Gastrocnemius medialis (tissue), 4 donors: ENCODE measurements at regions not wholly inside any gene's neighbourhood (a gene's known extent, or its start where the extent isn't known, plus 50 kb on each side); places are given as distances from the start of the nearest gene placed in this dataset.

Experiments used
- ATAC-seq, 2 donors: fragments of 150-250 bp; one replicate each; pipeline ENCODE4 v1.9.1; 2016
- DNase-seq, 2 donors: peaks; one replicate each; pipeline ENCODE4 v3.0.0-alpha.2; 2019
- H3K27ac ChIP-seq, 4 donors: fragments of 200-600 bp; sonication (generic); 1 replicate in 1 of 4; 2 replicates in 3 of 4; pipeline ENCODE4 v1.5.1; 2016 to 2018; ENCODE audit warnings: mild to moderate bottlenecking in 2 of 4, moderate library complexity in 1 of 4
- H3K27me3 ChIP-seq, 3 donors: fragments of 200-600 bp; sonication (generic) in 2 of 3; 1 replicate in 1 of 3; 2 replicates in 2 of 3; pipeline versions ENCODE4 v1.5.1 to v1.6.0; 2016 to 2019; ENCODE audit warnings: mild to moderate bottlenecking in 1 of 3, moderate library complexity in 1 of 3
- H3K36me3 ChIP-seq, 2 donors: fragments of 200-600 bp; sonication (generic) in 1 of 2; one replicate each; pipeline ENCODE4 v1.5.1; 2017 to 2018
- H3K4me1 ChIP-seq, 2 donors: fragments of 200-600 bp; sonication (generic) in 1 of 2; one replicate each; pipeline ENCODE4 v1.5.1; 2016 to 2017; ENCODE audit warnings: mild to moderate bottlenecking in 2 of 2
- H3K4me3 ChIP-seq, 4 donors: fragments of 200-600 bp; sonication (generic) in 3 of 4; 1 replicate in 1 of 4; 2 replicates in 3 of 4; pipeline ENCODE4 v1.5.1; 2016 to 2019; ENCODE audit warnings: mild to moderate bottlenecking in 2 of 4
- H3K9me3 ChIP-seq, 3 donors: fragments of 200-600 bp; sonication (generic) in 2 of 3; 1 replicate in 1 of 3; 2 replicates in 2 of 3; pipeline ENCODE4 v1.5.1; 2016 to 2019
- CTCF ChIP-seq, 5 experiments: fragments of 450-650 bp in 3 of 5; fragments of 200-600 bp in 2 of 5; sonication (generic) in 2 of 5; IDR thresholded peaks in 4 of 5; conservative IDR thresholded peaks in 1 of 5; 1 replicate in 4 of 5; 2 replicates in 1 of 5; pipeline ENCODE4 v1.5.1; 2016 to 2019; ENCODE audit warnings: antibody characterized with exemption in 5 of 5, mild to moderate bottlenecking in 3 of 5, moderate library complexity in 3 of 5
- POLR2A ChIP-seq, 2 donors: fragments of 450-650 bp; IDR thresholded peaks; one replicate each; pipeline ENCODE4 v1.6.1; 2017; ENCODE audit warnings: antibody characterized with exemption in 2 of 2, mild to moderate bottlenecking in 2 of 2, moderate library complexity in 2 of 2
- in situ Hi-C, 4 donors: fragments of 200-750 bp; cut with MboI; loops; one replicate each; pipeline versions ENCODE4 v1.15.0 to v1.8.0; 2017; ENCODE audit warnings: low sequenced_read_pairs in 4 of 4
- intact Hi-C: fragments of 100-400 bp; cut with DNase I; formaldehyde crosslinking; loops from one replicate; pipeline ENCODE4 v1.15.1; 2023; ENCODE audit warnings: low total_unique reads

GRCh38 chr2:105526000-105526925 is 127.4 kb upstream of the FHL2 start:
- intact Hi-C loops, result no loop called here
- Histone ChIP-seq H3K4me1 (no peaks in the 10 kb centered on the region), H3K27me3 (no peaks in the 10 kb centered on the region), H3K27ac (no peak overlapping the region), H3K4me3 (no peak overlapping the region), H3K9me3 (no peaks in the 10 kb centered on the region), H3K36me3 (no peaks in the 10 kb centered on the region)
- ATAC-seq (no peak), DNase-seq (no peak)
- TF ChIP-seq CTCF (IDR thresholded peaks at IDR 0.05 in 4 of 5, conservative IDR thresholded peaks at IDR 0.05 in 1 of 5) (no peak), POLR2A (IDR thresholded peaks at IDR 0.05) (no peak)
- in situ Hi-C loops, result no loop called here

- H3K4me1 ChIP-seq, result peaks cover 0 to 4% of the 10 kb centered on the region in 2 donors
- ATAC-seq (no peak), DNase-seq (no peak)
- TF ChIP-seq POLR2A (IDR thresholded peaks at IDR 0.05) (no peak), CTCF (IDR thresholded peaks at IDR 0.05 in 4 of 5, conservative IDR thresholded peaks at IDR 0.05 in 1 of 5) (no peak)
- H3K27me3 ChIP-seq, result no peaks in the 10 kb centered on the region
- in situ Hi-C loops, result no loop called here
- H3K9me3 ChIP-seq, result no peaks in the 10 kb centered on the region
- intact Hi-C loops, result no loop called here
- no peaks in the 10 kb centered on the region for H3K36me3 ChIP-seq
- H3K27ac ChIP-seq, result no peak overlapping the region
- no peak overlapping the region for H3K4me3 ChIP-seq
Observed at GRCh38 chr2:105525201-105525600, 126.3 kb upstream of the FHL2 start.

- TF ChIP-seq POLR2A (IDR thresholded peaks at IDR 0.05), result no peak
- no peak for TF ChIP-seq CTCF (IDR thresholded peaks at IDR 0.05 in 4 of 5, conservative IDR thresholded peaks at IDR 0.05 in 1 of 5)
- ATAC-seq (no peak), DNase-seq (no peak)
- Histone ChIP-seq H3K9me3 (no peaks in the 10 kb centered on the region), H3K27ac (no peak overlapping the region), H3K4me1 (peaks cover 8 to 10% of the 10 kb centered on the region in 2 donors), H3K27me3 (no peaks in the 10 kb centered on the region), H3K36me3 (no peaks in the 10 kb centered on the region), H3K4me3 (no peak overlapping the region)
- intact Hi-C loops, result no loop called here
- in situ Hi-C loops, result no loop called here
Observed at GRCh38 chr2:105522645-105523044, 123.8 kb upstream of the FHL2 start.

- DNase-seq (no peak), ATAC-seq (no peak)
- no peaks in the 10 kb centered on the region for H3K27me3 ChIP-seq
- no peak overlapping the region for H3K27ac ChIP-seq
- peaks cover 13 to 18% of the 10 kb centered on the region in 2 donors for H3K4me1 ChIP-seq
- no peak for TF ChIP-seq CTCF (IDR thresholded peaks at IDR 0.05 in 4 of 5, conservative IDR thresholded peaks at IDR 0.05 in 1 of 5)
- H3K9me3 ChIP-seq, result no peaks in the 10 kb centered on the region
- H3K4me3 ChIP-seq, result no peak overlapping the region
- in situ Hi-C loops, result no loop called here
- H3K36me3 ChIP-seq, result no peaks in the 10 kb centered on the region
- intact Hi-C loops, result loop anchor here (1.0 kb wide), 1 partner anchor 152 kb away; no protein-coding TSS in a partner anchor
Observed at GRCh38 chr2:105521616-105522015, 122.8 kb upstream of the FHL2 start.
